Muscle layer of colon (tissue), 2 donors: ENCODE measurements at regions not wholly inside any gene's neighbourhood (a gene's known extent, or its start where the extent isn't known, plus 50 kb on each side); places are given as distances from the start of the nearest gene placed in this dataset.
A peak's percentile ranks its signal among the peaks of the same experiment; 100 is the strongest.

ENCODE experiments used
- H3K27ac ChIP-seq: one replicate; pipeline ENCODE4 v1.7.0; 2013; ENCODE audit warnings: low read depth, mild to moderate bottlenecking, low read length, moderate library complexity
- H3K27me3 ChIP-seq, 2 donors: one replicate each; pipeline ENCODE4 v1.7.0; 2013; ENCODE audit warnings: low read length in 2 of 2, mild to moderate bottlenecking in 2 of 2; ENCODE audit not compliant: insufficient read depth in 2 of 2, control insufficient read depth in 1 of 2
- H3K36me3 ChIP-seq: one replicate; pipeline ENCODE4 v1.7.0; 2013; ENCODE audit warnings: mild to moderate bottlenecking, low read length; ENCODE audit not compliant: insufficient read depth
- H3K4me1 ChIP-seq: one replicate; pipeline ENCODE4 v1.7.0; 2013; ENCODE audit warnings: mild to moderate bottlenecking, low read length; ENCODE audit not compliant: insufficient read depth
- H3K4me3 ChIP-seq, 2 donors: one replicate each; pipeline ENCODE4 v1.7.0; 2013; ENCODE audit warnings: low read length in 2 of 2, low read depth in 1 of 2, mild to moderate bottlenecking in 1 of 2, moderate library complexity in 1 of 2
- H3K9ac ChIP-seq: one replicate; pipeline ENCODE4 v1.7.0; 2013; ENCODE audit warnings: low read length
- H3K9me3 ChIP-seq: one replicate; pipeline ENCODE4 v1.7.0; 2013; ENCODE audit warnings: mild to moderate bottlenecking, low read length
- donor health status: abdominal sarcoma.
- donor health status: Adenocarcinoma of cecum.

DNA sequence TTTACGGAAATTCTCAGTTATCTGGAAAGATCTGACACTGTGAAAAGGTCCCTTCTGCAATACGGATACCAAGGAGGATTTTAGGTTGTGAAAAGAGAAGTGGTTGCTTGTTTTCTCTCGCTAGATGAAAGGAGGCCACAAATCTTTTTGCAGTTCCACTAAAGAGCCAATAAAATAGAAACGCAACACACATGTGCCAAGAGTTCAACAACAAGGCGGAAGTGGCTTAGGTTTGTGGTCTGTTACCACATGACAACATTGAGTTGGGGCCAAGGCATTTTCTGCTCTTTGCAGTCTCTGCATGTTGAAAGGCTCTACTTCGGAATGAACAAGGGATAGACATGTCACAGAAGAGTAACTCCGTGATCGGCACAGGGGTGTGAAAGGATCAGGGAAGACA lies 115.7 kb upstream of the OSR1 start:
- Histone ChIP-seq H3K9ac (no peak overlapping the region), H3K27me3 (no peaks in the 10 kb centered on the region), H3K36me3 (no peaks in the 10 kb centered on the region), H3K9me3 (no peaks in the 10 kb centered on the region), H3K4me1 (peaks cover 30% of the 10 kb centered on the region), H3K4me3 (no peak overlapping the region), H3K27ac (no peak overlapping the region)

DNA sequence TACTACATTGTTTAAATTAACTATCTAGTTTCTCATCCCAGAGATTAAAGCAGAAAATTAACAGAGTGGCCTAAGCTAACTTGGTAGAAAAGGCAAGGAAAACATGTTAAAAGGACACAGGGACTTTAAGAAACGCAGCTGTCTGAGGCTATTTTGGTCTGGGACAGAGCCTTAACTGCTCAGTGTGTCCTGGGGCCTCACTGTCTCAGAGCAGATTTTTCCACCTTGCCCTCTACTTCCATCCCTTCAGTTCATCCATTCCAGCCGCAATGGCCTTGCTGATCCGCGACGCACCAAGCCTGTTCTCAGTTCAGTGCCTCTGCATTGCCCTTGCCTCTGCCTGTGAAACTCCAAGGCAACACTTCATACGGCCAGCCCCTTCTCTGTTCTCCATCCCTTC lies 114.9 kb upstream of the OSR1 start:
- Histone ChIP-seq H3K9me3 (no peaks in the 10 kb centered on the region), H3K4me3 (no peak overlapping the region), H3K9ac (no peak overlapping the region), H3K36me3 (no peaks in the 10 kb centered on the region), H3K27ac (no peak overlapping the region), H3K27me3 (no peaks in the 10 kb centered on the region), H3K4me1 (peaks cover 30% of the 10 kb centered on the region)

DNA sequence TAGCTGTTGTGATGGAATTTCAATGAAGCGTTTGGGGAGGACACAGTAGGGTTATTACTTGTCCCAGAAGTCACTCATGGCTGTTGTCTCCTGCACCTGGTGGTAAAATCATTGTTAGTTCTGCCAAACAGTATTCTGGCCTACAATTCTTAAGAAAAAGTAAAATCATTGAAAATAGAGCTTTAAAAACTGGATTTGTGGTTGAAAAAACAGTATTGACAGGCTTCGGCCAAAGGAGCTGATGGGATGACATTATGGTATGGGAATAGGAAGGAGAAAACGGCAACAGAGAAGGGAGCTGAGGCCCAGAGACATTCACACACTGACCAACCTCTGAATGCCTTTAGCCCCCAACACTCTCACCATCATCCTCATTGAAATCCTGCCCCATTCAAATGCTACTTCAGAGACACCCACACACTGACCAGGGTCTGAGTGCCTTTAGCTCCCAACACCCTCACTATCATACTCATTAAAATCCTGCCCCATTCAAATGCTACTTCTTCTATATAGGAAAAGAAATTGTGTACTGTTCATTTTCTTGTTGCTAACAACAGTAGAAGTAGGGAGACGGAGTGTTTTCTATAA lies 114.1 kb upstream of the OSR1 start:
- H3K27me3 ChIP-seq, result no peaks in the 10 kb centered on the region
- H3K36me3 ChIP-seq, result no peaks in the 10 kb centered on the region
- no peak overlapping the region for H3K27ac ChIP-seq
- H3K4me3 ChIP-seq, result no peak overlapping the region
- no peaks in the 10 kb centered on the region for H3K9me3 ChIP-seq
- H3K9ac ChIP-seq, result no peak overlapping the region
- H3K4me1 ChIP-seq, result peaks cover 30% of the 10 kb centered on the region

DNA sequence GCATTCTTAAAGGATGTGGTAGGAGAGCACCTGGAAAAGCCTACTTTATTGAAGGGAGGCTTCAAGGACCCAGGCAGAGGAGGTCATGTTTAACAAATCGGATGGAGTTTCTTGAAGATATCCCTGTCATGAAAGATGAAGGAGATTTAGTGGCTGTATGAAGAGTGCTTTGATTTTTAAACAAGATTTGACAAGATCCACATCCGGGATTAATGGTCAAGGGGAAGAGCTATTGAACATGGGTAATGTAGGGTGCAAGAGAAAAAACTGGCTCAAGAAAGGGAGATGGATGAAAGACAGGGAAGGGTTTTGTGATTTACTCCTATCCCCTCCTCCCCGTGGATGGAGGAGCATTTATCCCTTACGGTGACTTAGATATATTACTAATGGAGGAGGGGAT lies 113.1 kb upstream of the OSR1 start:
- Histone ChIP-seq H3K4me1 (peaks cover 27% of the 10 kb centered on the region), H3K27me3 (no peaks in the 10 kb centered on the region), H3K9ac (no peak overlapping the region), H3K4me3 (no peak overlapping the region), H3K9me3 (no peaks in the 10 kb centered on the region), H3K27ac (no peak overlapping the region), H3K36me3 (no peaks in the 10 kb centered on the region)

DNA sequence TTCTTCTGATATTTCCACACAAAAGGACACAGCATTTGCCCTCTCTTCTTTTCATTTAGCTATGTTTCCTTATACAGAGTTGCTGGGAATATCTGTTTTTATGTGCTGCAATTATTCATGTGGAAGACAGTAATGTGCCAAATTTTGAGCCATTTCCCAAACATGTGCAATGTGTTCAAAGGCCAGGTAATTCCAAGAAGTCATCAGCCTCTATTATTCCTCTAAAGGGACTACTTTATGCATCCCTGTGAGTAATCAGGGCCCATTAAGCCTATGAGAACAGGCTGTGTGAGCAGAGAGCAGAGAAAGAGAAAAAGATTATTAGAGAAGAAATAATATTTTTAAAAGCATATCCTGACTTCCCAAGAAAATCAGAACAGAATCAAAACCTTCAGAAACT lies 107.6 kb upstream of the OSR1 start:
- H3K4me1 ChIP-seq, result peaks cover 24% of the 10 kb centered on the region
- H3K9me3 ChIP-seq, result no peaks in the 10 kb centered on the region
- no peak overlapping the region for H3K9ac ChIP-seq
- no peaks in the 10 kb centered on the region for H3K27me3 ChIP-seq
- no peaks in the 10 kb centered on the region for H3K36me3 ChIP-seq
- no peak overlapping the region for H3K27ac ChIP-seq
- no peak overlapping the region for H3K4me3 ChIP-seq

DNA sequence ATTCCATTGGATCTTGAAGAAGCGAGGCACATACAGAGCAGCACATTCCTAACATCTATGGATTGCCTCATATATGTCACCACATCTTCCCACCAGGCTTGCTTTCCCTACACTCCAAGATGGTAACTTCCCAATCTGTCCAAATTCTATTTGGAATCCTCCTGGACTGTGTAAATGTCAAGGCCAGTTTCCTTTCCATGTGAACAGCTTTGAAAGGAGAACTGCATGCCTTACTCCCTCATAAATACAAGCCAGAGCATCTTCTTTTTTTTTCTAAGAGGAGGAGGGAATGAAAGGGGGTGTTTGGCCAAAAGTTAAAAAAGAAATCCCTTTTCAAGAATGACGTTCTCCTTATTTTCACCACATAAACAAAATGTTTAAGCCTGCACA lies 103.8 kb upstream of the OSR1 start:
- Histone ChIP-seq H3K9ac (no peak overlapping the region), H3K4me1 (peaks cover 24% of the 10 kb centered on the region), H3K9me3 (no peaks in the 10 kb centered on the region), H3K36me3 (no peaks in the 10 kb centered on the region), H3K27ac (peak overlapping the region; percentile 83), H3K27me3 (no peaks in the 10 kb centered on the region), H3K4me3 (no peak overlapping the region)

DNA sequence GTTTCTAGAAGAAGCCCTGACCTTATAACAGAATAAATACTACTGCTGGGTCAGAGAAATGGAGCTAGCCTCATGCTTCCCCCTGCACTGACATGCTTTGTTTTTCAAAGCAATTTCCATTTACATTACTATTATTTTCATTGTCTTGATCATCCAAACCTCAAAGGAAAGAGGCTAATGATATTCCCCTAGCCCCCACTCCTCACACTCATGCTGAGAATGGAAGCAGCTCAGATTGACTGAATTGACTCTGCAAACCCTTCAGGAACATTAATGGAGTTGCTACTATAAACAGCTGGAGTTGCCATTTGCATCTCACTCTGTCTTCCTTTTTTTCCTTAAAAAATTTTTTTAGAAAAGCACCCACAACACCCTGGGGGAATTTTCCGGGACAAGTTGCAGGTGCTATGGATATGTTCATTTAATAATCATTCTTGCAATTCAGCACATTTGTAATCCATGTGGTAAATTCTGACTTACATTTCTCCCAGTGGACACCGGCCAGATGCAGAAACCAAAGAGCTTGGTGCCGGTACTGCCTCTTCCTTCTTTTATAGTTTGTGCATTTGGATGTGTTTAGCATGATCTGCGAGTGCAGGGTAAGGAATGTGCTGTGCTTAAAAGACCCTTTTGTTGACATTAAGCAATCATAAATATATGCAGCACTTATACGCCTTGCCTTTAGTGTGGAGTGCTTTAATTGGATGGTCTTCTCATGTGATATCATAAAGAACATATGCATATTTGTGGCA lies 103.3 kb upstream of the OSR1 start:
- H3K36me3 ChIP-seq, result no peaks in the 10 kb centered on the region
- no peaks in the 10 kb centered on the region for H3K9me3 ChIP-seq
- no peak overlapping the region for H3K4me3 ChIP-seq
- H3K4me1 ChIP-seq, result peaks cover 24% of the 10 kb centered on the region
- no peak overlapping the region for H3K9ac ChIP-seq
- no peak overlapping the region for H3K27ac ChIP-seq
- H3K27me3 ChIP-seq, result no peaks in the 10 kb centered on the region

DNA sequence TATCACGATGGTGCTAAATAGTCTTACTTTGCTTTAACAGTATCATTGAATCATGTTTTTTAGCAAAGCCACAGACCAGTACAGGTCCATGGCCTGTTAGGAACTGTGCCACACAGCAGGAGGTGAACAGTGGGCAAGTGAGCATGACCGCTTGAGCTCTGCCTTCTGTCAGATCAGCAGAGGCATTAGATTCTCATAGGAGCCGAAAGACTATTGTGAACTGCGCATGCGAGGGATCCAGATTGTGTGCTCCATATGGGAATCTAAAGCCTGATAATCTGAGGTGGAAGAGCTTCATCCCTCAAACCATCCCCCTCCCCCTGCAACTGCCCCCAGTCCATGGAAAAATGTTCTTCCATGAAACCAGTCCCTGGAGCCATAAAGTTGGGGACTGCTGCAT lies 102.3 kb upstream of the OSR1 start:
- no peak overlapping the region for H3K9ac ChIP-seq
- H3K4me3 ChIP-seq, result no peak overlapping the region
- H3K4me1 ChIP-seq, result peaks cover 21% of the 10 kb centered on the region
- H3K27ac ChIP-seq, result no peak overlapping the region
- no peaks in the 10 kb centered on the region for H3K27me3 ChIP-seq
- H3K36me3 ChIP-seq, result no peaks in the 10 kb centered on the region
- no peaks in the 10 kb centered on the region for H3K9me3 ChIP-seq

DNA sequence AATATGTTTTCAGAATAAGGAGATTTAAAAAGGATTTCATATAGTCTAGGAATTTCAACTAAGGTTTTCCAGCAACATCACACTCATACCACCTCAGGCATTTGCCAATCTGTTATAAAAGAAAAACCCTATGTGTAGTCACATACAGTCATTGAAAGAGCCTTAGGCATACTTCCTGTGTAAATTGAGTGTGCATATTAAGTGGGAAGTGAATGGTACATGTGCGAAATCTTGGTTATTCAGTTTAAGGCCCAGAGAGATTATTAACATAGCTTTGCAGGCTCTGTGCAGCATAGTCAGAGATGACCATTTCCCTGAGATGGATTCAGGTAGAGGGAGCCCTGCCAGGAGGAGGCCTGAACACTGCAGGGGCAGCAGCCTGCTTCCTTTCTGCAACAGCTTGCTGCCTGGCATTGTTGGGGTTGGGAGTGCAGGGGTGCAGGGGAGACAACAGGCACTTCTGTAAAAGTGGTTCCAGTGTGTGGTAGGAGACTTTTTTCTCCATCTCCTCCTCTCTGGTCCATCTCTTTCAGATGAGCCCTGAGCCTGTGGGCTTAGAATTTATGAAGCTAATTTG lies 100.1 kb upstream of the OSR1 start:
- H3K27me3 ChIP-seq, result no peaks in the 10 kb centered on the region
- no peaks in the 10 kb centered on the region for H3K9me3 ChIP-seq
- H3K4me1 ChIP-seq, result peaks cover 18% of the 10 kb centered on the region
- no peak overlapping the region for H3K9ac ChIP-seq
- H3K4me3 ChIP-seq, result no peak overlapping the region
- H3K27ac ChIP-seq, result no peak overlapping the region
- H3K36me3 ChIP-seq, result no peaks in the 10 kb centered on the region

DNA sequence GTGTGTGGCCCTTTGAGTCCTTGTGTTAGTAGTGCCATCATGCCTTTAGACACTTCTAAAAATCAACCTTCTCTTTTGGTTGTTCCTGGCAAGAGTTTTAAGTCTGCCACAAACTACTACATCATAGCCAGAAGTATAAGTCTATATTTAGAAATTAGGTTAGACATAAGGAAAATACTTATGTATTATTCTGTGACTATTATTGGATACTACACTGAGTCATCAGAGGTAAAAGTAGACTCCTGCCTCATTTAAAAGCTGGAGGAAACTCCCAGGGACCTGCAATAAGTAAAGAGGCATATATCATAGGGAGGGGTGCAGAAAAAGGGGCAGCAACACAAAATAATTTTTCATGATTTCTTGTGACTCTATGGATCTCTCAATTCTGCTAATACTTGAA lies 99.4 kb upstream of the OSR1 start:
- no peak overlapping the region for H3K4me3 ChIP-seq
- no peak overlapping the region for H3K27ac ChIP-seq
- no peak overlapping the region for H3K9ac ChIP-seq
- H3K36me3 ChIP-seq, result no peaks in the 10 kb centered on the region
- no peaks in the 10 kb centered on the region for H3K9me3 ChIP-seq
- peaks cover 18% of the 10 kb centered on the region for H3K4me1 ChIP-seq
- no peaks in the 10 kb centered on the region for H3K27me3 ChIP-seq

DNA sequence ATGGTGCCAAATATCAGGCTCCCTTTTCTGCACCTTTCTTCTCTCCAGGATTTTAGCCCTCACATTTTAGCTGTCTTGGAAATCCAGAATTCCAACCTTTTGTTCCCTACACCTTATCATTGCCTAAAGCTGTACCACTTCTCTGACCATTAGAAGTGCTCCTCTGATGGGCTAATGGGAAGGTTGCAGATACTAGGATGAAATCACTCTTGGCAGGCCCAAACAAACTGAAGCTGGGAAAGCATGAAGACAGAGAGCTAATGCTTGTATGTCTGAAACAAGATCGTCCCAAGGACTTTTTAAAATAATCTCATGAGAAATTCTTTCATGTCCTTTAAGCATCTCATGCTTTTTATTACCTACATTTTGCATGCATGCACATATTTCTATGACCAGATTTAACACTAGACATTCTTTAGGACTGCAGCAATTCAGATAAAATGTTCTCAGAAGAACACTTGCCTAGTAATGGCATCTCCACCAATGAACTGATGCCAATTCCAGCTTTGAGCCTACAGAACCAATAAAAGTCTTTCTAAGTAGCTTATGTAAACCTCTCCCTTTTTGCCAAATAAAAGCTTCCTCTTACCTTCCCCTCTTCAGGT lies 98.4 kb upstream of the OSR1 start:
- Histone ChIP-seq H3K9me3 (no peaks in the 10 kb centered on the region), H3K27me3 (no peaks in the 10 kb centered on the region), H3K27ac (no peak overlapping the region), H3K9ac (no peak overlapping the region), H3K4me1 (peaks cover 7% of the 10 kb centered on the region), H3K36me3 (no peaks in the 10 kb centered on the region), H3K4me3 (no peak overlapping the region)
